ENCODE measurements at regions not wholly inside any gene's neighbourhood (a gene's known extent, or its start where the extent isn't known, plus 50 kb on each side); places are given as distances from the start of the nearest gene placed in this dataset.

DNA sequence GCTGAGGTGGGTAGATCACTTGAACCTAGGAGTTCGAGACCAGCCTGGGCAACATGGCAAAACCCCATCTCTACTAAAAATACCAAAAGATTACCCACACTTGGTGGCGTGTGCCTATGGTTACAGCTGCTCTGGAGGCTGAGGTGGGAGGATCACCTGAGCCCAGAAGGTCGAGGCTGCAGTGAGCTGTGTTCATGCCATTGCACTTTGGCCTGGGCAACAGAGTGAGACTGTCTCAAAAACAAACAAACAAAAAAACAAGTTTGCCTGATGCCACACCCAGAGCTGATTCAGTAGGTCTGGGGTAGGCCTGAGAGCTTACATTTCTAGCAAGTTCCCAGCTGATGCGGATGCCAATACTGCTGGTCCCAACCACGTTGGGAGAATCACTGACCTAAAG, 60.5 kb upstream of the HSPA9 start:
- TF ChIP-seq, protein P1, sequence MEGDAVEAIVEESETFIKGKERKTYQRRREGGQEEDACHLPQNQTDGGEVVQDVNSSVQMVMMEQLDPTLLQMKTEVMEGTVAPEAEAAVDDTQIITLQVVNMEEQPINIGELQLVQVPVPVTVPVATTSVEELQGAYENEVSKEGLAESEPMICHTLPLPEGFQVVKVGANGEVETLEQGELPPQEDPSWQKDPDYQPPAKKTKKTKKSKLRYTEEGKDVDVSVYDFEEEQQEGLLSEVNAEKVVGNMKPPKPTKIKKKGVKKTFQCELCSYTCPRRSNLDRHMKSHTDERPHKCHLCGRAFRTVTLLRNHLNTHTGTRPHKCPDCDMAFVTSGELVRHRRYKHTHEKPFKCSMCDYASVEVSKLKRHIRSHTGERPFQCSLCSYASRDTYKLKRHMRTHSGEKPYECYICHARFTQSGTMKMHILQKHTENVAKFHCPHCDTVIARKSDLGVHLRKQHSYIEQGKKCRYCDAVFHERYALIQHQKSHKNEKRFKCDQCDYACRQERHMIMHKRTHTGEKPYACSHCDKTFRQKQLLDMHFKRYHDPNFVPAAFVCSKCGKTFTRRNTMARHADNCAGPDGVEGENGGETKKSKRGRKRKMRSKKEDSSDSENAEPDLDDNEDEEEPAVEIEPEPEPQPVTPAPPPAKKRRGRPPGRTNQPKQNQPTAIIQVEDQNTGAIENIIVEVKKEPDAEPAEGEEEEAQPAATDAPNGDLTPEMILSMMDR (conservative IDR thresholded peaks at IDR 0.05; ENCODE audit: low read length), result no peak
- no peak for TF ChIP-seq EZH2phosphoT487 (IDR thresholded peaks at IDR 0.05; ENCODE audit: borderline replicate concordance, low read depth, low read length)

All from OCI-LY7 (cell line).